Tibial nerve (tissue), 4 donors: ENCODE measurements at regions not wholly inside any gene's neighbourhood (a gene's known extent, or its start where the extent isn't known, plus 50 kb on each side); places are given as distances from the start of the nearest gene placed in this dataset.
"Not testable (repeated sequence)": the region's sequence is repeated elsewhere in the genome, so short reads cannot be mapped to it uniquely, and the experiment has no call there.

Source experiments
- DNase-seq, 2 donors: peaks; one replicate each; pipeline ENCODE4 v3.0.0-alpha.2; 2019; ENCODE audit warnings: low spot score in 2 of 2
- H3K27ac ChIP-seq, 4 donors: fragments of 200-600 bp; sonication (generic) in 3 of 4; one replicate each; pipeline ENCODE4 v1.5.1; 2017 to 2019; ENCODE audit warnings: mild to moderate bottlenecking in 1 of 4
- H3K27me3 ChIP-seq, 2 donors: fragments of 200-600 bp; sonication (generic) in 1 of 2; one replicate each; pipeline versions ENCODE4 v1.5.1 to v1.6.0; 2017 to 2019
- H3K36me3 ChIP-seq, 3 donors: fragments of 200-600 bp; sonication (generic); one replicate each; pipeline ENCODE4 v1.5.1; 2018 to 2019
- H3K4me1 ChIP-seq, 4 donors: fragments of 200-600 bp; sonication (generic) in 3 of 4; one replicate each; pipeline ENCODE4 v1.5.1; 2017 to 2019
- H3K4me3 ChIP-seq, 4 donors: fragments of 200-600 bp; sonication (generic) in 3 of 4; one replicate each; pipeline ENCODE4 v1.5.1; 2017 to 2019; ENCODE audit warnings: mild to moderate bottlenecking in 1 of 4, moderate library complexity in 1 of 4
- H3K9me3 ChIP-seq, 4 donors: fragments of 200-600 bp; sonication (generic) in 3 of 4; one replicate each; pipeline ENCODE4 v1.5.1; 2017 to 2019
- CTCF ChIP-seq, 5 experiments: fragments of 200-600 bp in 3 of 5; fragments of 450-650 bp in 2 of 5; sonication (generic) in 3 of 5; IDR thresholded peaks; one replicate each; pipeline ENCODE4 v1.5.1; 2016 to 2019; ENCODE audit warnings: antibody characterized with exemption in 5 of 5, mild to moderate bottlenecking in 3 of 5, moderate library complexity in 2 of 5
- EP300 ChIP-seq, 2 donors: sonication (generic); formaldehyde crosslinking; IDR thresholded peaks; one replicate each; pipeline ENCODE4 v1.6.1; 2017; ENCODE audit warnings: antibody characterized with exemption in 2 of 2, mild to moderate bottlenecking in 1 of 2
- POLR2A ChIP-seq, 2 donors: fragments of 450-650 bp; IDR thresholded peaks; one replicate each; pipeline ENCODE4 v1.6.1; 2017; ENCODE audit warnings: antibody characterized with exemption in 2 of 2, mild to moderate bottlenecking in 2 of 2, moderate library complexity in 2 of 2
- WGBS, 2 donors: methylation state at CpG; one replicate each; pipeline ENCODE4 v1.1.5; 2018; 5-methylcytosine and 5-hydroxymethylcytosine counted together

DNA sequence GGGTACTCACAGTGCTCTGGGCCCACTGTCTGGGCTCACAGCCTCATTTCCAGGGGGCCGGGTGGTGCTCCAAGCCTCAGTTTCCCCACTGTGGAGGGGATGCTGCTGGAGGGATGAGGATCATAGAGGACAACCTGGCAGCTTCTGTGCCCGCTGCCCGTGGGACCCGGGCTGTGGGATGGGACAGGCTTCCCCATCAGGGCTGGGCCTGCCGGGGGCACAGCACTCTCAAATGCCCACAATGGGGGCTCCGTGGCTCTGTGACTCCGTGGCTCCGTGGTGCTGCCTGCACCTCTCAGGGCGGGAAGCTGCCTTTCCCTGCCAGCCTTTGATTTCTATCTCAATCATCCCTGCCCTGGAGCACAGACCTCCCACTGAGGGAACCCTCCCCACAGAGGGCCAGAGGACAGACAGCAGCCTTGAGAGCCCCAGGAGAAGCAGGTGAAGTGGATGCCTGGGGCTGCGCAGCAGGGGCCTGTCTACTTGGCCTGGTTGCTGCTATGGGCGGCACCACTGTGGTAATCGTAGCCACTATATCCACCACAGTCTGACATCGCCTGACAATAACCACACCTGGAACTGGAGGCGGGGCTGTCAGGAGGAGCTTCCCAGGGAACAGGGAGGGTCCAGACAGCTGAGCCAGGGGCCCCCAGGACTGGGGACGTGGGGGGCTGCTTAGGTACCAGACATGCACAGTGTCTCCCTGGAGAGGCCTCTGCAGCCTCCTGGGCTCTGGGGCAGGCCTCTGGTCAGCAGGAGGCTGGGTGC lies 375.9 kb downstream of the TMEM121 start:
- Histone ChIP-seq H3K9me3 (peaks cover 0 to 73% (median 0%) of the 10 kb centered on the region in 4 donors), H3K27ac (no peak overlapping the region), H3K27me3 (no peaks in the 10 kb centered on the region), H3K36me3 (no peaks in the 10 kb centered on the region), H3K4me1 (no peaks in the 10 kb centered on the region), H3K4me3 (no peak overlapping the region)
- WGBS, 2 donors = 75 to 90% methylated on average over 12 to 15 of the region's 15 CpGs
- TF ChIP-seq EP300 (IDR thresholded peaks at IDR 0.05) = no peak
- no peak for TF ChIP-seq POLR2A (IDR thresholded peaks at IDR 0.05)
- TF ChIP-seq CTCF (IDR thresholded peaks at IDR 0.05) = no peak
- no peak for DNase-seq

GRCh38 chr14:105902899-105903165 lies 376.4 kb downstream of the TMEM121 start:
- not testable (repeated sequence) for H3K36me3 ChIP-seq, H3K27ac ChIP-seq, DNase-seq, H3K4me1 ChIP-seq, H3K4me3 ChIP-seq, H3K27me3 ChIP-seq
- WGBS, 2 donors = 75% methylated on average over 7 of the region's 9 CpGs; no CpG with 5 or more reads in 1 of the 2 donors
- peaks cover 0 to 73% (median 0%) of the 10 kb centered on the region in 4 donors for H3K9me3 ChIP-seq

GRCh38 chr14:105903971-105904370 lies 377.6 kb downstream of the TMEM121 start:
- no peak for DNase-seq
- TF ChIP-seq POLR2A (IDR thresholded peaks at IDR 0.05) (no peak), CTCF (IDR thresholded peaks at IDR 0.05) (no peak), EP300 (IDR thresholded peaks at IDR 0.05) (no peak)
- no peaks in the 10 kb centered on the region for H3K4me1 ChIP-seq
- no peak overlapping the region for H3K4me3 ChIP-seq
- no peaks in the 10 kb centered on the region for H3K27me3 ChIP-seq
- 100% methylated on average over 1 of the region's 9 CpGs; no CpG with 5 or more reads in 1 of the 2 donors for WGBS, 2 donors
- no peak overlapping the region for H3K27ac ChIP-seq
- H3K36me3 ChIP-seq = no peaks in the 10 kb centered on the region
- H3K9me3 ChIP-seq = peaks cover 0 to 70% (median 0%) of the 10 kb centered on the region in 4 donors

GRCh38 chr14:105904379-105904778 lies 378.0 kb downstream of the TMEM121 start:
- peaks cover 0 to 70% (median 0%) of the 10 kb centered on the region in 4 donors for H3K9me3 ChIP-seq
- TF ChIP-seq POLR2A (IDR thresholded peaks at IDR 0.05) (no peak), CTCF (IDR thresholded peaks at IDR 0.05) (no peak)
- H3K27me3 ChIP-seq = no peaks in the 10 kb centered on the region
- no peak for DNase-seq
- H3K4me1 ChIP-seq = no peaks in the 10 kb centered on the region
- no peak overlapping the region for H3K27ac ChIP-seq
- no peaks in the 10 kb centered on the region for H3K36me3 ChIP-seq
- no peak overlapping the region for H3K4me3 ChIP-seq
- WGBS, 2 donors = 62 to 81% methylated on average over 6 to 10 of the region's 11 CpGs

DNA sequence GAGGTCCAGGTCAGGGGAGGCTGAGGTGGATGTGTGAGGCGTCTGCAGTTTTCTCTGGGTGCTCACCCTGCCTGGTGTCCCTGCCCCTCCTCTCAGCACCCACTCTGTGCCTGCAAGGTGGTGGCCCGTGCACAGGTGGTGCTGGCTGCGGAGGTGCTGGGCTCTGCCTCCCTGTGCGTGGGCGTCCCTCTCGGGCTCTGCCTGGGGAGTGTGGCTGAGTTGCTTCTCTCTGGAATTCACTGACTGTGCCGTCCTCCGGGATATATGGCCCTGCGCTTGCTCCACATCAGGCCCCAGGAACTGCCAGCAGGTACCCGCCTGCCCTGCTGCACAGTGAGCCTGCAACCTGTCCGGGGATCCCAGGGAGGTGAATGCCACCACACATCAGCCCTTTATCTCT lies 379.1 kb downstream of the TMEM121 start:
- H3K9me3 ChIP-seq = peaks cover 0 to 65% (median 0%) of the 10 kb centered on the region in 4 donors
- H3K36me3 ChIP-seq = no peaks in the 10 kb centered on the region
- WGBS, 2 donors = 85 to 86% methylated on average over 11 of the region's 11 CpGs
- TF ChIP-seq POLR2A (IDR thresholded peaks at IDR 0.05) = no peak
- no peak for TF ChIP-seq EP300 (IDR thresholded peaks at IDR 0.05)
- no peak for TF ChIP-seq CTCF (IDR thresholded peaks at IDR 0.05)
- H3K4me1 ChIP-seq = no peaks in the 10 kb centered on the region
- DNase-seq = no peak
- no peak overlapping the region for H3K4me3 ChIP-seq
- H3K27ac ChIP-seq = no peak overlapping the region
- H3K27me3 ChIP-seq = no peaks in the 10 kb centered on the region
